SK-N-SH (cell line): ENCODE measurements at regions not wholly inside any gene's neighbourhood (a gene's known extent, or its start where the extent isn't known, plus 50 kb on each side); places are given as distances from the start of the nearest gene placed in this dataset.

Experiments used
- CTCF ChIA-PET: fragments of 300-600, 350-600 bp; formaldehyde crosslinking; extraction: SDS; loops from one replicate; lab custom pipeline; 2021; lab: Yijun Ruan, JAX
- POLR2A ChIA-PET: fragments of 350-600 bp; sonication (Branson Sonifier 250); formaldehyde crosslinking; extraction: SDS; loops from one replicate; lab custom pipeline; 2020; ENCODE audit warnings: antibody characterized with exemption, inconsistent platforms; lab: Yijun Ruan, JAX
- DNase-seq: peaks from one replicate; pipeline ENCODE4 v3.0.0; 2012
- H2AFZ ChIP-seq: fragments of 200-600 bp; sonication (generic); 2 replicates; pipeline ENCODE4 v1.8.1; 2016; ENCODE audit warnings: antibody characterized with exemption, mild to moderate bottlenecking, low read depth
- H3F3A ChIP-seq: fragments of 200-600 bp; sonication (generic); replicated peaks from 2 replicates; pipeline ENCODE3; 2016; ENCODE audit warnings: antibody characterized with exemption, mild to moderate bottlenecking; ENCODE audit not compliant: insufficient read depth
- H3K27ac ChIP-seq, 2 experiments: fragments of 200-500 bp in 1 of 2; fragments of 200-600 bp in 1 of 2; sonication (Bioruptor generic) in 1 of 2; sonication (generic), shearing (Covaris generic) in 1 of 2; 2 replicates each; pipeline versions ENCODE4 v1.5.1 to v1.6.1; 2014 to 2016; ENCODE audit warnings: low read depth in 2 of 2, inconsistent platforms in 1 of 2, low read length in 1 of 2, mild to moderate bottlenecking in 1 of 2, mixed read lengths in 1 of 2
- H3K27me3 ChIP-seq: fragments of 200-600 bp; sonication (generic), shearing (Covaris generic); 2 replicates; pipeline ENCODE4 v1.6.1; 2016; ENCODE audit warnings: mixed run types; ENCODE audit not compliant: insufficient read depth
- H3K36me3 ChIP-seq, 2 experiments: fragments of 200-500 bp in 1 of 2; fragments of 200-600 bp in 1 of 2; sonication (Bioruptor generic) in 1 of 2; sonication (generic) in 1 of 2; replicated peaks in 1 of 2; 2 replicates each; pipeline versions ENCODE3 to v1.5.1; 2014 to 2016; ENCODE audit warnings: low read length in 1 of 2, mild to moderate bottlenecking in 1 of 2; ENCODE audit not compliant: insufficient read depth in 2 of 2, control insufficient read depth in 1 of 2
- H3K4me1 ChIP-seq, 2 experiments: fragments of 200-500 bp in 1 of 2; fragments of 200-600 bp in 1 of 2; sonication (Bioruptor generic) in 1 of 2; sonication (generic), shearing (Covaris generic) in 1 of 2; 2 replicates each; pipeline versions ENCODE4 v1.5.1 to v1.6.1; 2014 to 2016; ENCODE audit warnings: low read depth in 1 of 2, low read length in 1 of 2, mixed run types in 1 of 2; ENCODE audit not compliant: insufficient read depth in 2 of 2, control insufficient read depth in 1 of 2
- H3K4me2 ChIP-seq: fragments of 200-600 bp; sonication (generic), shearing (Covaris generic); 2 replicates; pipeline ENCODE4 v1.6.1; 2017; ENCODE audit warnings: mixed run types
- H3K4me3 ChIP-seq, 2 experiments: fragments of 200-500 bp in 1 of 2; fragments of 200-600 bp in 1 of 2; sonication (Bioruptor generic) in 1 of 2; sonication (generic), shearing (Covaris generic) in 1 of 2; 2 replicates each; pipeline versions ENCODE4 v1.5.1 to v1.8.1; 2014 to 2016; ENCODE audit warnings: low read depth in 2 of 2, inconsistent platforms in 1 of 2, low read length in 1 of 2, mild to moderate bottlenecking in 1 of 2, mixed read lengths in 1 of 2, moderate library complexity in 1 of 2
- H3K79me2 ChIP-seq: fragments of 200-600 bp; sonication (generic); 2 replicates; pipeline ENCODE4 v1.8.1; 2017; ENCODE audit warnings: mild to moderate bottlenecking; ENCODE audit not compliant: insufficient read depth
- H3K9ac ChIP-seq: fragments of 200-600 bp; sonication (generic); 2 replicates; pipeline ENCODE4 v1.6.1; 2017; ENCODE audit warnings: mixed run types
- H3K9me2 ChIP-seq: fragments of 200-600 bp; sonication (generic); 2 replicates; pipeline ENCODE4 v1.6.1; 2017; ENCODE audit warnings: mixed run types
- H3K9me3 ChIP-seq: fragments of 200-600 bp; sonication (generic); 2 replicates; pipeline ENCODE4 v1.6.1; 2017; ENCODE audit warnings: mixed run types, mild to moderate bottlenecking, moderate library complexity
- H4K20me1 ChIP-seq: fragments of 200-600 bp; sonication (generic); 2 replicates; pipeline ENCODE4 v1.6.1; 2017; ENCODE audit warnings: mild to moderate bottlenecking, mixed run types; ENCODE audit not compliant: insufficient read depth
- CHD2 ChIP-seq: fragments of 150-350 bp; IDR thresholded peaks from 2 replicates; pipeline ENCODE4 v1.6.1; 2018; ENCODE audit warnings: low read length; ENCODE audit not compliant: partially characterized antibody
- FOSL2 ChIP-seq: IDR thresholded peaks from 2 replicates; pipeline ENCODE4 v1.4.0; 2012; ENCODE audit warnings: low read depth, mild to moderate bottlenecking, moderate library complexity, borderline replicate concordance
- FOXM1 ChIP-seq: IDR thresholded peaks from 2 replicates; pipeline ENCODE4 v1.4.0; 2012; ENCODE audit warnings: low read depth, mild to moderate bottlenecking
- GABPA ChIP-seq: IDR thresholded peaks from 2 replicates; pipeline ENCODE4 v1.4.0; 2012; ENCODE audit warnings: low read depth, mild to moderate bottlenecking
- POLR2AphosphoS5 ChIP-seq: IDR thresholded peaks from 2 replicates; pipeline ENCODE4 v1.6.1; 2012; ENCODE audit warnings: low read depth, low read length
- RAD21 ChIP-seq: IDR thresholded peaks from 2 replicates; pipeline ENCODE4 v1.6.1; 2012; ENCODE audit warnings: mild to moderate bottlenecking, low read length
- RCOR1 ChIP-seq: fragments of 150-350 bp; IDR thresholded peaks from 2 replicates; pipeline ENCODE4 v1.6.1; 2017; ENCODE audit warnings: antibody characterized with exemption, low read length
- RFX5 ChIP-seq: IDR thresholded peaks from 2 replicates; pipeline ENCODE4 v1.6.1; 2012; ENCODE audit warnings: mild to moderate bottlenecking, improper control_type of control experiment, low read length
- RXRA ChIP-seq: IDR thresholded peaks from 2 replicates; pipeline ENCODE4 v1.4.0; 2012; ENCODE audit warnings: low read depth, mild to moderate bottlenecking, borderline replicate concordance
- SIN3A ChIP-seq: IDR thresholded peaks from 2 replicates; pipeline ENCODE4 v1.6.1; 2012; ENCODE audit warnings: low read depth, mild to moderate bottlenecking, low read length, moderate library complexity, borderline replicate concordance
- TAF1 ChIP-seq: IDR thresholded peaks from 2 replicates; pipeline ENCODE4 v1.6.1; 2012; ENCODE audit warnings: low read depth, mild to moderate bottlenecking, low read length, moderate library complexity, borderline replicate concordance
- TCF12 ChIP-seq: IDR thresholded peaks from 2 replicates; pipeline ENCODE4 v1.4.0; 2012
- YY1 ChIP-seq: IDR thresholded peaks from 2 replicates; pipeline ENCODE4 v1.4.0; 2012; ENCODE audit warnings: low read depth, mild to moderate bottlenecking
- WGBS: methylation state at CpG from one replicate; pipeline ENCODE4 v1.1.6; 2017; ENCODE audit warnings: low lambda C conversion rate; 5-methylcytosine and 5-hydroxymethylcytosine counted together
- TF ChIP-seq, protein P1 (sequence below): IDR thresholded peaks from 2 replicates; pipeline ENCODE4 v1.6.1; 2012; ENCODE audit warnings: mild to moderate bottlenecking, low read depth, low read length, moderate library complexity
- TF ChIP-seq, protein P2 (sequence below): fragments of 150-350 bp; IDR thresholded peaks from 2 replicates; pipeline ENCODE4 v1.6.1; 2016; ENCODE audit warnings: mild to moderate bottlenecking, low read depth, low read length

DNA sequence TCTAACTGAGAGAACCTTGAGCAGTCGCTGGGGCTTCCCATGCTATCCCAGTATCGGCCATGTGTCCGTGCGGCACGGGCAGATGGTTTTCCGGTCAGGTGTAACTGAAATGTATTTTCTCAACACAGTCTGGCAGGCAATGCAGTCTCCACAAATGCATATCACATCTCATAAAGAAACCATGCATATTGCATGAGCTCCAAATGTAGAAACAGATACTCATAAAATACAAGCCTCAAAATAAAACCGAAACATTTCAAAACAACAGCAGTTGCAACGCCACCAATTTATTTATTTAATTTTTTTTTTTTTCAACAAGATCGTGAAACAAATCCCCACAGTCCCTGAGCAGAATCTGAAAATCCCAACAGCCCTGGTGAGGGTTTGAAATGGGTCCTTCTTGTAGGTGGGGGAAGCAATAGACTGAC is 299.4 kb downstream of the LPIN1 start:
- 84% methylated on average over 9 of the region's 9 CpGs for WGBS
- CTCF ChIA-PET = no interaction called here

DNA sequence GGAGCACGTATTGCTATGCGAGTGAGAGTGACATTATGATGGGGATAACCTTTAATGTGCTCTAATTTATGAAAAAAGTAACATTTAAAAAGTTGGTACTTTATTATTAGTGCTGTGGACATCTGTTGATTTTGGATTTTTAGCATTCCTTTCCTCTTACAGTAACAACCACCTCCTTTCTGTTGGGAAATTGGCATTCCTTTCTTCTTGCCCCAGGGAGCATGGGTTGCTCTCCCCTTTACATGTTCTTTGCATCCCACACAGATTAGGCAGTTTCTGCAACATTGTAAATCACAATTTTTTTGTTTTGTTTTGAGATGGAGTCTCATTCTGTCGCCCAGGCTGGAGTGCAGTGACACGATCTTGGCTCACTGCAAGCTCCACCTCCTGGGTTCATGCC is 300.2 kb downstream of the LPIN1 start:
- H4K20me1 ChIP-seq = no peaks in the 10 kb centered on the region
- no peak for DNase-seq
- no peaks in the 10 kb centered on the region for H3K79me2 ChIP-seq
- H3K9me2 ChIP-seq = no peaks in the 10 kb centered on the region
- TF ChIP-seq CHD2 (no peak), TCF12 (0 out of 2 replicates have a peak, but pooled peaks have one; percentile 26)
- TF ChIP-seq, protein P1, sequence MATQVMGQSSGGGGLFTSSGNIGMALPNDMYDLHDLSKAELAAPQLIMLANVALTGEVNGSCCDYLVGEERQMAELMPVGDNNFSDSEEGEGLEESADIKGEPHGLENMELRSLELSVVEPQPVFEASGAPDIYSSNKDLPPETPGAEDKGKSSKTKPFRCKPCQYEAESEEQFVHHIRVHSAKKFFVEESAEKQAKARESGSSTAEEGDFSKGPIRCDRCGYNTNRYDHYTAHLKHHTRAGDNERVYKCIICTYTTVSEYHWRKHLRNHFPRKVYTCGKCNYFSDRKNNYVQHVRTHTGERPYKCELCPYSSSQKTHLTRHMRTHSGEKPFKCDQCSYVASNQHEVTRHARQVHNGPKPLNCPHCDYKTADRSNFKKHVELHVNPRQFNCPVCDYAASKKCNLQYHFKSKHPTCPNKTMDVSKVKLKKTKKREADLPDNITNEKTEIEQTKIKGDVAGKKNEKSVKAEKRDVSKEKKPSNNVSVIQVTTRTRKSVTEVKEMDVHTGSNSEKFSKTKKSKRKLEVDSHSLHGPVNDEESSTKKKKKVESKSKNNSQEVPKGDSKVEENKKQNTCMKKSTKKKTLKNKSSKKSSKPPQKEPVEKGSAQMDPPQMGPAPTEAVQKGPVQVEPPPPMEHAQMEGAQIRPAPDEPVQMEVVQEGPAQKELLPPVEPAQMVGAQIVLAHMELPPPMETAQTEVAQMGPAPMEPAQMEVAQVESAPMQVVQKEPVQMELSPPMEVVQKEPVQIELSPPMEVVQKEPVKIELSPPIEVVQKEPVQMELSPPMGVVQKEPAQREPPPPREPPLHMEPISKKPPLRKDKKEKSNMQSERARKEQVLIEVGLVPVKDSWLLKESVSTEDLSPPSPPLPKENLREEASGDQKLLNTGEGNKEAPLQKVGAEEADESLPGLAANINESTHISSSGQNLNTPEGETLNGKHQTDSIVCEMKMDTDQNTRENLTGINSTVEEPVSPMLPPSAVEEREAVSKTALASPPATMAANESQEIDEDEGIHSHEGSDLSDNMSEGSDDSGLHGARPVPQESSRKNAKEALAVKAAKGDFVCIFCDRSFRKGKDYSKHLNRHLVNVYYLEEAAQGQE = no peak
- POLR2A ChIA-PET = no interaction called here
- CTCF ChIA-PET = no interaction called here
- no peaks in the 10 kb centered on the region for H3K4me1 ChIP-seq
- H3K27ac ChIP-seq = no peak overlapping the region
- H3K36me3 ChIP-seq = no peaks in the 10 kb centered on the region
- H3K4me3 ChIP-seq = no peak overlapping the region
- 67% methylated on average over 4 of the region's 4 CpGs for WGBS
- no peaks in the 10 kb centered on the region for H3F3A ChIP-seq
- no peaks in the 10 kb centered on the region for H3K27me3 ChIP-seq
- no peak overlapping the region for H3K9ac ChIP-seq
- no peak overlapping the region for H2AFZ ChIP-seq
- no peak overlapping the region for H3K4me2 ChIP-seq
- H3K9me3 ChIP-seq = no peaks in the 10 kb centered on the region

More for the DNA sequence above, 299.4 kb downstream of the LPIN1 start:
- H3K4me3 ChIP-seq = no peak overlapping the region
- no peaks in the 10 kb centered on the region for H3K27me3 ChIP-seq
- no peak overlapping the region for H3K9ac ChIP-seq
- TF ChIP-seq RCOR1 (no peak), YY1 (no peak)
- no peaks in the 10 kb centered on the region for H3K79me2 ChIP-seq
- no peaks in the 10 kb centered on the region for H4K20me1 ChIP-seq
- H3K4me1 ChIP-seq = no peaks in the 10 kb centered on the region
- H3K9me3 ChIP-seq = no peaks in the 10 kb centered on the region
- no peaks in the 10 kb centered on the region for H3K36me3 ChIP-seq
- DNase-seq = no peak
- POLR2A ChIA-PET = no interaction called here
- no peak overlapping the region for H2AFZ ChIP-seq
- no peak overlapping the region for H3K4me2 ChIP-seq
- no peaks in the 10 kb centered on the region for H3K9me2 ChIP-seq
- H3F3A ChIP-seq = no peaks in the 10 kb centered on the region
- H3K27ac ChIP-seq = no peak overlapping the region

DNA sequence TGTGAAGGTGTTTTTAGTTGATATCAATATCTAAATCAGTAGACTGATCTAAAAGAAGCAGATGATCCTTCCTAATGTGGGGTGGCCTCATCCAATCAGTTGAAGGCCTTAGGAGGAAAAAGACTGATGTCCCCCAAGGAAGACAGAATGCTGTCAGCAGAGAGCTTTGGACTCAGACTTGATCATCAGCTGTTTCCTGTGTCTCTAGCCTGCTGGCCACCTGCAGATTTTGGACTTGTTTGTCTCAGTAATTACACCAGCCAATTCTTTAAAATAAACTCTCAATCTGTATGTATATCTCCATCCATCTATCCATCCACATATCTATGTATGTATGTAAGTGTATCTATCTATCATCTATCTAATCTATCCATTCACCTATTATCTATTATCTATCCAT is 301.3 kb downstream of the LPIN1 start:
- no peak overlapping the region for H3K27ac ChIP-seq
- no peaks in the 10 kb centered on the region for H3K79me2 ChIP-seq
- no peak overlapping the region for H3K4me2 ChIP-seq
- no peaks in the 10 kb centered on the region for H3K4me1 ChIP-seq
- no peak for DNase-seq
- CTCF ChIA-PET = interaction anchor here (0.9 to 1.6 kb wide), 3 partner anchors 11 to 184 kb away, joined by 3 to 5 read pairs (median 4); no protein-coding TSS in a partner anchor
- no peaks in the 10 kb centered on the region for H4K20me1 ChIP-seq
- H3K36me3 ChIP-seq = no peaks in the 10 kb centered on the region
- H3K9ac ChIP-seq = no peak overlapping the region
- no peaks in the 10 kb centered on the region for H3K9me3 ChIP-seq
- H3K27me3 ChIP-seq = no peaks in the 10 kb centered on the region
- H2AFZ ChIP-seq = no peak overlapping the region
- POLR2A ChIA-PET = no interaction called here
- no peaks in the 10 kb centered on the region for H3K9me2 ChIP-seq
- no peaks in the 10 kb centered on the region for H3F3A ChIP-seq
- no peak overlapping the region for H3K4me3 ChIP-seq
- TF ChIP-seq RXRA = no peak
- TF ChIP-seq YY1 = no peak
- TF ChIP-seq POLR2AphosphoS5 = no peak
- no peak for TF ChIP-seq TAF1
- TF ChIP-seq, protein P2, sequence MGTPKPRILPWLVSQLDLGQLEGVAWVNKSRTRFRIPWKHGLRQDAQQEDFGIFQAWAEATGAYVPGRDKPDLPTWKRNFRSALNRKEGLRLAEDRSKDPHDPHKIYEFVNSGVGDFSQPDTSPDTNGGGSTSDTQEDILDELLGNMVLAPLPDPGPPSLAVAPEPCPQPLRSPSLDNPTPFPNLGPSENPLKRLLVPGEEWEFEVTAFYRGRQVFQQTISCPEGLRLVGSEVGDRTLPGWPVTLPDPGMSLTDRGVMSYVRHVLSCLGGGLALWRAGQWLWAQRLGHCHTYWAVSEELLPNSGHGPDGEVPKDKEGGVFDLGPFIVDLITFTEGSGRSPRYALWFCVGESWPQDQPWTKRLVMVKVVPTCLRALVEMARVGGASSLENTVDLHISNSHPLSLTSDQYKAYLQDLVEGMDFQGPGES = no peak
- TF ChIP-seq, protein P1 = no peak
- TF ChIP-seq FOSL2 = no peak
- no peak for TF ChIP-seq RAD21
- no peak for TF ChIP-seq GABPA
- TF ChIP-seq SIN3A = no peak
- TF ChIP-seq CHD2 = no peak
- TF ChIP-seq RFX5 = no peak
- TF ChIP-seq FOXM1 = no peak
